HEK293 (cell line): ENCODE measurements at regions not wholly inside any gene's neighbourhood (a gene's known extent, or its start where the extent isn't known, plus 50 kb on each side); places are given as distances from the start of the nearest gene placed in this dataset.

Experiments
- ATF2 ChIP-seq: fragments of 450-650 bp; formaldehyde crosslinking; IDR thresholded peaks from 2 replicates; pipeline ENCODE4 v1.5.1; 2016; ENCODE audit warnings: missing biosample characterization, missing genetic modification characterization, low read depth
- ELK4 ChIP-seq: IDR thresholded peaks from 2 replicates; pipeline ENCODE4 v1.6.1; 2011; ENCODE audit warnings: mild to moderate bottlenecking, low read depth, low read length, borderline replicate concordance
- SETDB1 ChIP-seq: IDR thresholded peaks from one replicate; pipeline ENCODE4 v1.6.1; 2017; ENCODE audit warnings: mild to moderate bottlenecking, low read length, moderate library complexity, mixed read lengths; ENCODE audit not compliant: insufficient read length
- TCF7L2 ChIP-seq: IDR thresholded peaks from 2 replicates; pipeline ENCODE4 v1.6.1; 2011; ENCODE audit warnings: low read depth, mild to moderate bottlenecking, inconsistent platforms, low read length, moderate library complexity, borderline replicate concordance
- ZNF501 ChIP-seq: fragments of 450-650 bp; formaldehyde crosslinking; IDR thresholded peaks from 2 replicates; pipeline ENCODE4 v1.5.1; 2016; ENCODE audit warnings: missing biosample characterization, missing genetic modification characterization
- ZNF558 ChIP-seq: fragments of 450-650 bp; formaldehyde crosslinking; IDR thresholded peaks from 2 replicates; pipeline ENCODE4 v1.5.1; 2016; ENCODE audit warnings: missing biosample characterization, missing genetic modification characterization
- ZNF561 ChIP-seq: fragments of 450-650 bp; IDR thresholded peaks from 2 replicates; pipeline ENCODE4 v1.5.1; 2018; ENCODE audit warnings: missing biosample characterization, missing genetic modification characterization, borderline replicate concordance
- TF ChIP-seq, protein P1 (sequence below): fragments of 450-650 bp; formaldehyde crosslinking; IDR thresholded peaks from 2 replicates; pipeline ENCODE4 v1.5.1; 2016; ENCODE audit warnings: missing biosample characterization, missing genetic modification characterization
- TF ChIP-seq, protein P2 (sequence below): fragments of 450-650 bp; formaldehyde crosslinking; IDR thresholded peaks from 2 replicates; pipeline ENCODE4 v1.5.1; 2016; ENCODE audit warnings: missing biosample characterization, missing genetic modification characterization

GRCh38 chr19:31167690-31168089 is 181.5 kb downstream of the TSHZ3 start:
- TF ChIP-seq ELK4 (no peak), TCF7L2 (no peak), SETDB1 (no peak), ATF2 (no peak), ZNF558 (no peak), ZNF561 (tag by site-specific recombination) (no peak), ZNF501 (tag by site-specific recombination) (no peak)
- TF ChIP-seq, protein P1, sequence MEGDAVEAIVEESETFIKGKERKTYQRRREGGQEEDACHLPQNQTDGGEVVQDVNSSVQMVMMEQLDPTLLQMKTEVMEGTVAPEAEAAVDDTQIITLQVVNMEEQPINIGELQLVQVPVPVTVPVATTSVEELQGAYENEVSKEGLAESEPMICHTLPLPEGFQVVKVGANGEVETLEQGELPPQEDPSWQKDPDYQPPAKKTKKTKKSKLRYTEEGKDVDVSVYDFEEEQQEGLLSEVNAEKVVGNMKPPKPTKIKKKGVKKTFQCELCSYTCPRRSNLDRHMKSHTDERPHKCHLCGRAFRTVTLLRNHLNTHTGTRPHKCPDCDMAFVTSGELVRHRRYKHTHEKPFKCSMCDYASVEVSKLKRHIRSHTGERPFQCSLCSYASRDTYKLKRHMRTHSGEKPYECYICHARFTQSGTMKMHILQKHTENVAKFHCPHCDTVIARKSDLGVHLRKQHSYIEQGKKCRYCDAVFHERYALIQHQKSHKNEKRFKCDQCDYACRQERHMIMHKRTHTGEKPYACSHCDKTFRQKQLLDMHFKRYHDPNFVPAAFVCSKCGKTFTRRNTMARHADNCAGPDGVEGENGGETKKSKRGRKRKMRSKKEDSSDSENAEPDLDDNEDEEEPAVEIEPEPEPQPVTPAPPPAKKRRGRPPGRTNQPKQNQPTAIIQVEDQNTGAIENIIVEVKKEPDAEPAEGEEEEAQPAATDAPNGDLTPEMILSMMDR (tag by site-specific recombination): no peak
- TF ChIP-seq, protein P2, sequence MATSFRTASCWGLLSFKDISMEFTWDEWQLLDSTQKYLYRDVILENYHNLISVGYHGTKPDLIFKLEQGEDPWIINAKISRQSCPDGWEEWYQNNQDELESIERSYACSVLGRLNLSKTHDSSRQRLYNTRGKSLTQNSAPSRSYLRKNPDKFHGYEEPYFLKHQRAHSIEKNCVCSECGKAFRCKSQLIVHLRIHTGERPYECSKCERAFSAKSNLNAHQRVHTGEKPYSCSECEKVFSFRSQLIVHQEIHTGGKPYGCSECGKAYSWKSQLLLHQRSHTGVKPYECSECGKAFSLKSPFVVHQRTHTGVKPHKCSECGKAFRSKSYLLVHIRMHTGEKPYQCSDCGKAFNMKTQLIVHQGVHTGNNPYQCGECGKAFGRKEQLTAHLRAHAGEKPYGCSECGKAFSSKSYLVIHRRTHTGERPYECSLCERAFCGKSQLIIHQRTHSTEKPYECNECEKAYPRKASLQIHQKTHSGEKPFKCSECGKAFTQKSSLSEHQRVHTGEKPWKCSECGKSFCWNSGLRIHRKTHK (tag by site-specific recombination): no peak
